ENCODE measurements at regions not wholly inside any gene's neighbourhood (a gene's known extent, or its start where the extent isn't known, plus 50 kb on each side); places are given as distances from the start of the nearest gene placed in this dataset.

- H3K79me1 ChIP-seq (replicated peaks; ENCODE audit: low read length, poor library complexity, severe bottlenecking): no peaks in the 10 kb centered on the region
- H2AFZ ChIP-seq (ENCODE audit: low read depth, low read length): no peak overlapping the region
- no peak for DNase-seq
- H2BK12ac ChIP-seq (ENCODE audit: low read length in 2 of 2): no peak overlapping the region
- no peak overlapping the region for H3K4me2 ChIP-seq (ENCODE audit: low read length, poor library complexity, severe bottlenecking)
- H3K9me3 ChIP-seq (ENCODE audit: control insufficient read depth, low read length): no peaks in the 10 kb centered on the region
- no peak overlapping the region for H3K4ac ChIP-seq (ENCODE audit: low read depth in 1 of 2, low read length in 2 of 2)
- H3K27ac ChIP-seq (ENCODE audit: low read length, poor library complexity, severe bottlenecking): no peak overlapping the region
- no peak overlapping the region for H3K14ac ChIP-seq (ENCODE audit: low read length in 2 of 2)
- no peak overlapping the region for H2BK120ac ChIP-seq (ENCODE audit: low read depth, low read length)
- no peak overlapping the region for H4K8ac ChIP-seq (ENCODE audit: low read length)
- 62% methylated on average over 5 of the region's 7 CpGs for WGBS
- no peak overlapping the region for H3K18ac ChIP-seq (ENCODE audit: low read depth in 1 of 2, low read length in 2 of 2)
- H3K23ac ChIP-seq (ENCODE audit: low read length in 2 of 2): no peak overlapping the region
- H3K9ac ChIP-seq (ENCODE audit: low read length): no peak overlapping the region
- H4K91ac ChIP-seq (ENCODE audit: low read length): no peak overlapping the region
- H2BK5ac ChIP-seq (ENCODE audit: low read depth, low read length, poor library complexity, severe bottlenecking): no peak overlapping the region
- H2BK15ac ChIP-seq (ENCODE audit: low read depth, poor library complexity, severe bottlenecking): no peak overlapping the region
- no peaks in the 10 kb centered on the region for H3K36me3 ChIP-seq (ENCODE audit: control insufficient read depth in 1 of 2, insufficient read depth in 2 of 2, low read depth in 1 of 2, low read length in 2 of 2)
- H3K4me1 ChIP-seq (ENCODE audit: control insufficient read depth, insufficient read depth, low read depth, low read length): no peaks in the 10 kb centered on the region
- H2AK5ac ChIP-seq (ENCODE audit: low read length, severe bottlenecking): no peak overlapping the region
- H3K27me3 ChIP-seq (ENCODE audit: control insufficient read depth in 1 of 2, insufficient read depth in 1 of 2, low read length in 2 of 2): no peaks in the 10 kb centered on the region
- no peak overlapping the region for H3K4me3 ChIP-seq (ENCODE audit: insufficient read depth in 1 of 2, low read depth in 1 of 2, low read length in 2 of 2)
These were observed 234.5 kb upstream of the SSTR1 start for GRCh38 chr14:37972941-37973887.

- Histone ChIP-seq H2AK5ac (ENCODE audit: low read length, severe bottlenecking) (no peak overlapping the region), H3K9me3 (ENCODE audit: control insufficient read depth, low read length) (no peaks in the 10 kb centered on the region), H2BK5ac (ENCODE audit: low read depth, low read length, poor library complexity, severe bottlenecking) (no peak overlapping the region), H3K23ac (ENCODE audit: low read length in 2 of 2) (no peak overlapping the region), H3K4ac (ENCODE audit: low read depth in 1 of 2, low read length in 2 of 2) (no peak overlapping the region), H2BK12ac (ENCODE audit: low read length in 2 of 2) (no peak overlapping the region), H3K27me3 (ENCODE audit: control insufficient read depth in 1 of 2, insufficient read depth in 1 of 2, low read length in 2 of 2) (no peaks in the 10 kb centered on the region), H2BK120ac (ENCODE audit: low read depth, low read length) (no peak overlapping the region), H3K4me3 (ENCODE audit: insufficient read depth in 1 of 2, low read depth in 1 of 2, low read length in 2 of 2) (no peak overlapping the region), H2AFZ (ENCODE audit: low read depth, low read length) (no peak overlapping the region), H3K14ac (ENCODE audit: low read length in 2 of 2) (no peak overlapping the region), H3K9ac (ENCODE audit: low read length) (no peak overlapping the region), H4K91ac (ENCODE audit: low read length) (no peak overlapping the region), H3K18ac (ENCODE audit: low read depth in 1 of 2, low read length in 2 of 2) (no peak overlapping the region), H3K36me3 (ENCODE audit: control insufficient read depth in 1 of 2, insufficient read depth in 2 of 2, low read depth in 1 of 2, low read length in 2 of 2) (no peaks in the 10 kb centered on the region), H3K27ac (ENCODE audit: low read length, poor library complexity, severe bottlenecking) (no peak overlapping the region), H3K4me1 (ENCODE audit: control insufficient read depth, insufficient read depth, low read depth, low read length) (no peaks in the 10 kb centered on the region), H3K79me1 (replicated peaks; ENCODE audit: low read length, poor library complexity, severe bottlenecking) (no peaks in the 10 kb centered on the region), H2BK15ac (ENCODE audit: low read depth, poor library complexity, severe bottlenecking) (no peak overlapping the region), H3K4me2 (ENCODE audit: low read length, poor library complexity, severe bottlenecking) (no peak overlapping the region), H4K8ac (ENCODE audit: low read length) (no peak overlapping the region)
- WGBS: 100% methylated on average over 1 of the region's 1 CpG
- DNase-seq: no peak
These were observed 233.3 kb upstream of the SSTR1 start for GRCh38 chr14:37974421-37974820.

- Histone ChIP-seq H3K4ac (ENCODE audit: low read depth in 1 of 2, low read length in 2 of 2) (no peak overlapping the region), H2BK120ac (ENCODE audit: low read depth, low read length) (no peak overlapping the region), H3K23ac (ENCODE audit: low read length in 2 of 2) (no peak overlapping the region), H3K4me1 (ENCODE audit: control insufficient read depth, insufficient read depth, low read depth, low read length) (no peaks in the 10 kb centered on the region), H3K9me3 (ENCODE audit: control insufficient read depth, low read length) (peaks cover 19% of the 10 kb centered on the region), H2BK12ac (ENCODE audit: low read length in 2 of 2) (no peak overlapping the region), H3K79me1 (replicated peaks; ENCODE audit: low read length, poor library complexity, severe bottlenecking) (no peaks in the 10 kb centered on the region), H4K91ac (ENCODE audit: low read length) (no peak overlapping the region), H3K4me2 (ENCODE audit: low read length, poor library complexity, severe bottlenecking) (no peak overlapping the region), H3K4me3 (ENCODE audit: insufficient read depth in 1 of 2, low read depth in 1 of 2, low read length in 2 of 2) (no peak overlapping the region), H2AFZ (ENCODE audit: low read depth, low read length) (no peak overlapping the region), H3K18ac (ENCODE audit: low read depth in 1 of 2, low read length in 2 of 2) (no peak overlapping the region), H2BK5ac (ENCODE audit: low read depth, low read length, poor library complexity, severe bottlenecking) (no peak overlapping the region), H3K14ac (ENCODE audit: low read length in 2 of 2) (no peak overlapping the region), H4K8ac (ENCODE audit: low read length) (no peak overlapping the region), H3K36me3 (ENCODE audit: control insufficient read depth in 1 of 2, insufficient read depth in 2 of 2, low read depth in 1 of 2, low read length in 2 of 2) (no peaks in the 10 kb centered on the region), H3K27ac (ENCODE audit: low read length, poor library complexity, severe bottlenecking) (no peak overlapping the region), H2BK15ac (ENCODE audit: low read depth, poor library complexity, severe bottlenecking) (no peak overlapping the region), H2AK5ac (ENCODE audit: low read length, severe bottlenecking) (no peak overlapping the region), H3K27me3 (ENCODE audit: control insufficient read depth in 1 of 2, insufficient read depth in 1 of 2, low read length in 2 of 2) (no peaks in the 10 kb centered on the region), H3K9ac (ENCODE audit: low read length) (no peak overlapping the region)
- DNase-seq: no peak
These were observed 230.2 kb upstream of the SSTR1 start for GRCh38 chr14:37977481-37977880.

- Histone ChIP-seq H3K9ac (ENCODE audit: low read length) (no peak overlapping the region), H3K36me3 (ENCODE audit: control insufficient read depth in 1 of 2, insufficient read depth in 2 of 2, low read depth in 1 of 2, low read length in 2 of 2) (no peaks in the 10 kb centered on the region), H2AK5ac (ENCODE audit: low read length, severe bottlenecking) (no peak overlapping the region), H4K91ac (ENCODE audit: low read length) (no peak overlapping the region), H2AFZ (ENCODE audit: low read depth, low read length) (no peak overlapping the region), H3K27me3 (ENCODE audit: control insufficient read depth in 1 of 2, insufficient read depth in 1 of 2, low read length in 2 of 2) (no peaks in the 10 kb centered on the region), H3K9me3 (ENCODE audit: control insufficient read depth, low read length) (peaks cover 13% of the 10 kb centered on the region), H4K8ac (ENCODE audit: low read length) (no peak overlapping the region), H2BK15ac (ENCODE audit: low read depth, poor library complexity, severe bottlenecking) (no peak overlapping the region), H3K14ac (ENCODE audit: low read length in 2 of 2) (no peak overlapping the region), H3K4me2 (ENCODE audit: low read length, poor library complexity, severe bottlenecking) (no peak overlapping the region), H3K27ac (ENCODE audit: low read length, poor library complexity, severe bottlenecking) (no peak overlapping the region), H3K4ac (ENCODE audit: low read depth in 1 of 2, low read length in 2 of 2) (no peak overlapping the region), H3K4me1 (ENCODE audit: control insufficient read depth, insufficient read depth, low read depth, low read length) (peaks cover 1% of the 10 kb centered on the region), H2BK120ac (ENCODE audit: low read depth, low read length) (no peak overlapping the region), H2BK5ac (ENCODE audit: low read depth, low read length, poor library complexity, severe bottlenecking) (no peak overlapping the region), H2BK12ac (ENCODE audit: low read length in 2 of 2) (no peak overlapping the region), H3K18ac (ENCODE audit: low read depth in 1 of 2, low read length in 2 of 2) (no peak overlapping the region), H3K4me3 (ENCODE audit: insufficient read depth in 1 of 2, low read depth in 1 of 2, low read length in 2 of 2) (no peak overlapping the region), H3K79me1 (replicated peaks; ENCODE audit: low read length, poor library complexity, severe bottlenecking) (no peaks in the 10 kb centered on the region), H3K23ac (ENCODE audit: low read length in 2 of 2) (no peak overlapping the region)
- peak; percentile 60 for DNase-seq
- 57% methylated on average over 2 of the region's 2 CpGs for WGBS
These were observed 221.8 kb upstream of the SSTR1 start for GRCh38 chr14:37985826-37986470.

All from mesenchymal stem cell (in vitro differentiated cells and primary cell).